Panc1 (cell line): ENCODE measurements at regions not wholly inside any gene's neighbourhood (a gene's known extent, or its start where the extent isn't known, plus 50 kb on each side); places are given as distances from the start of the nearest gene placed in this dataset.

Experiments used
- SIN3A ChIP-seq: IDR thresholded peaks from 2 replicates; pipeline ENCODE4 v1.6.1; 2012; ENCODE audit warnings: low read depth, mild to moderate bottlenecking, low read length, moderate library complexity, borderline replicate concordance; ENCODE audit not compliant: insufficient read depth
- TF ChIP-seq, protein P1 (sequence below), 2 experiments: IDR thresholded peaks; 2 replicates each; pipeline ENCODE4 v1.6.1; 2011 to 2012; ENCODE audit warnings: low read depth in 2 of 2, control low read depth in 1 of 2, low read length in 1 of 2, mild to moderate bottlenecking in 1 of 2, moderate library complexity in 1 of 2; ENCODE audit not compliant: insufficient read depth in 1 of 2
- TF ChIP-seq, protein P2 (sequence below): fragments of 450-650 bp; IDR thresholded peaks from 2 replicates; pipeline ENCODE4 v1.5.1; 2017; ENCODE audit warnings: mild to moderate bottlenecking

DNA sequence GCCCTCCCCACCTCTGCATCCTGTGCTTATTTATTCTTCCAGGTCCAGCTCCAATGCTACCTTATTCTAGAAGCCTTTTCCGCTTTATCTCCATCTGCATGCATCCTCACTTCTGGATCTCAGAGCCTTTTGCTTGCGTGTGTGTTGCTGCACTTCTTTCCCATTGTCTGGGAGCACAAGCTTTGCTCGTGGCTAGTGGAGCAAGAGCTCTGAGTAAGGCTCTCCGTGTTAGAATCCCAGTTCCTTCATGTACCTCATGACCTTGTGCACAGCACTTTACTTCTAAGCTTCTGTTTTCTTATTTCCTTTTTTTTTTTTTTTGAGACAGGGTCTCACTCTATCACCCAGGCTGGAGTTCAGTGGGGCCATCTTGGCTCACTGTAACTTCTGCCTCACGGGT, 140.0 kb upstream of the POU3F1 start:
- TF ChIP-seq, protein P1, sequence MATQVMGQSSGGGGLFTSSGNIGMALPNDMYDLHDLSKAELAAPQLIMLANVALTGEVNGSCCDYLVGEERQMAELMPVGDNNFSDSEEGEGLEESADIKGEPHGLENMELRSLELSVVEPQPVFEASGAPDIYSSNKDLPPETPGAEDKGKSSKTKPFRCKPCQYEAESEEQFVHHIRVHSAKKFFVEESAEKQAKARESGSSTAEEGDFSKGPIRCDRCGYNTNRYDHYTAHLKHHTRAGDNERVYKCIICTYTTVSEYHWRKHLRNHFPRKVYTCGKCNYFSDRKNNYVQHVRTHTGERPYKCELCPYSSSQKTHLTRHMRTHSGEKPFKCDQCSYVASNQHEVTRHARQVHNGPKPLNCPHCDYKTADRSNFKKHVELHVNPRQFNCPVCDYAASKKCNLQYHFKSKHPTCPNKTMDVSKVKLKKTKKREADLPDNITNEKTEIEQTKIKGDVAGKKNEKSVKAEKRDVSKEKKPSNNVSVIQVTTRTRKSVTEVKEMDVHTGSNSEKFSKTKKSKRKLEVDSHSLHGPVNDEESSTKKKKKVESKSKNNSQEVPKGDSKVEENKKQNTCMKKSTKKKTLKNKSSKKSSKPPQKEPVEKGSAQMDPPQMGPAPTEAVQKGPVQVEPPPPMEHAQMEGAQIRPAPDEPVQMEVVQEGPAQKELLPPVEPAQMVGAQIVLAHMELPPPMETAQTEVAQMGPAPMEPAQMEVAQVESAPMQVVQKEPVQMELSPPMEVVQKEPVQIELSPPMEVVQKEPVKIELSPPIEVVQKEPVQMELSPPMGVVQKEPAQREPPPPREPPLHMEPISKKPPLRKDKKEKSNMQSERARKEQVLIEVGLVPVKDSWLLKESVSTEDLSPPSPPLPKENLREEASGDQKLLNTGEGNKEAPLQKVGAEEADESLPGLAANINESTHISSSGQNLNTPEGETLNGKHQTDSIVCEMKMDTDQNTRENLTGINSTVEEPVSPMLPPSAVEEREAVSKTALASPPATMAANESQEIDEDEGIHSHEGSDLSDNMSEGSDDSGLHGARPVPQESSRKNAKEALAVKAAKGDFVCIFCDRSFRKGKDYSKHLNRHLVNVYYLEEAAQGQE (IDR thresholded peaks at IDR 0.05; ENCODE audit: insufficient read depth in 1 of 2, low read depth in 2 of 2, low read length in 1 of 2), result no peak
- no peak for TF ChIP-seq SIN3A
- TF ChIP-seq, protein P2, sequence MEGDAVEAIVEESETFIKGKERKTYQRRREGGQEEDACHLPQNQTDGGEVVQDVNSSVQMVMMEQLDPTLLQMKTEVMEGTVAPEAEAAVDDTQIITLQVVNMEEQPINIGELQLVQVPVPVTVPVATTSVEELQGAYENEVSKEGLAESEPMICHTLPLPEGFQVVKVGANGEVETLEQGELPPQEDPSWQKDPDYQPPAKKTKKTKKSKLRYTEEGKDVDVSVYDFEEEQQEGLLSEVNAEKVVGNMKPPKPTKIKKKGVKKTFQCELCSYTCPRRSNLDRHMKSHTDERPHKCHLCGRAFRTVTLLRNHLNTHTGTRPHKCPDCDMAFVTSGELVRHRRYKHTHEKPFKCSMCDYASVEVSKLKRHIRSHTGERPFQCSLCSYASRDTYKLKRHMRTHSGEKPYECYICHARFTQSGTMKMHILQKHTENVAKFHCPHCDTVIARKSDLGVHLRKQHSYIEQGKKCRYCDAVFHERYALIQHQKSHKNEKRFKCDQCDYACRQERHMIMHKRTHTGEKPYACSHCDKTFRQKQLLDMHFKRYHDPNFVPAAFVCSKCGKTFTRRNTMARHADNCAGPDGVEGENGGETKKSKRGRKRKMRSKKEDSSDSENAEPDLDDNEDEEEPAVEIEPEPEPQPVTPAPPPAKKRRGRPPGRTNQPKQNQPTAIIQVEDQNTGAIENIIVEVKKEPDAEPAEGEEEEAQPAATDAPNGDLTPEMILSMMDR, result no peak
